Fibroblast of villous mesenchyme (primary cell): ENCODE measurements at regions not wholly inside any gene's neighbourhood (a gene's known extent, or its start where the extent isn't known, plus 50 kb on each side); places are given as distances from the start of the nearest gene placed in this dataset.

Source experiments
- DNase-seq: peaks from one replicate; pipeline ENCODE4 v3.0.0-alpha.2; 2010; ENCODE audit warnings: low read depth
- H3K4me3 ChIP-seq: 2 replicates; pipeline ENCODE4 v1.5.1; 2011; ENCODE audit warnings: low read depth, mild to moderate bottlenecking, low read length
- TF ChIP-seq, protein P1 (sequence below): IDR thresholded peaks from 2 replicates; pipeline ENCODE4 v1.5.1; 2012; ENCODE audit warnings: low read depth, mild to moderate bottlenecking, low read length; ENCODE audit not compliant: insufficient read depth

DNA sequence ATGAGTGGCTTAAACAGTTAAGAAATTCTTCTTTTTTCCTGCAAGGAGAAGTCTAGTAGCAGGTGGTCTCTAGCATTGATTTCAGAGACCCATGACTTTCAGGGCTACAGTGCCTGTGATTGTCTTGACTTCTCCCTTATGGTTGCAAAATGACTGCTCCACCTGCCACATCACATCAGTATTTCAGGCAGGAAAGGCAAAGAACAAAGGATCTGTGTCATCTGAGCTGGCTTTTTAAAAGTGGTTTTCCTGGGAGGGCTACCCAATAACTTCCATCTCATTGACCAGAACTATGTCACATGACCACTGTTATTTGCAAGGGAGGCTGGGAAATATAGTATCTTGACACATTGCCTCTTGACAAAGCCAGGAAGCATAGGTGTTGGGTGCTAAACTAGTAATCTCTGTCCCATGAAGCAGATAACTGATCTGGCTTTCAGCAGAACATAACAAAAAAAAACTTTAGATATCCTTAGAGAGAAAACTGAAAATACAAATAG lies 226.2 kb downstream of the DHX35 start:
- DNase-seq = no peak
- H3K4me3 ChIP-seq = no peak overlapping the region
- TF ChIP-seq, protein P1, sequence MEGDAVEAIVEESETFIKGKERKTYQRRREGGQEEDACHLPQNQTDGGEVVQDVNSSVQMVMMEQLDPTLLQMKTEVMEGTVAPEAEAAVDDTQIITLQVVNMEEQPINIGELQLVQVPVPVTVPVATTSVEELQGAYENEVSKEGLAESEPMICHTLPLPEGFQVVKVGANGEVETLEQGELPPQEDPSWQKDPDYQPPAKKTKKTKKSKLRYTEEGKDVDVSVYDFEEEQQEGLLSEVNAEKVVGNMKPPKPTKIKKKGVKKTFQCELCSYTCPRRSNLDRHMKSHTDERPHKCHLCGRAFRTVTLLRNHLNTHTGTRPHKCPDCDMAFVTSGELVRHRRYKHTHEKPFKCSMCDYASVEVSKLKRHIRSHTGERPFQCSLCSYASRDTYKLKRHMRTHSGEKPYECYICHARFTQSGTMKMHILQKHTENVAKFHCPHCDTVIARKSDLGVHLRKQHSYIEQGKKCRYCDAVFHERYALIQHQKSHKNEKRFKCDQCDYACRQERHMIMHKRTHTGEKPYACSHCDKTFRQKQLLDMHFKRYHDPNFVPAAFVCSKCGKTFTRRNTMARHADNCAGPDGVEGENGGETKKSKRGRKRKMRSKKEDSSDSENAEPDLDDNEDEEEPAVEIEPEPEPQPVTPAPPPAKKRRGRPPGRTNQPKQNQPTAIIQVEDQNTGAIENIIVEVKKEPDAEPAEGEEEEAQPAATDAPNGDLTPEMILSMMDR = no peak

DNA sequence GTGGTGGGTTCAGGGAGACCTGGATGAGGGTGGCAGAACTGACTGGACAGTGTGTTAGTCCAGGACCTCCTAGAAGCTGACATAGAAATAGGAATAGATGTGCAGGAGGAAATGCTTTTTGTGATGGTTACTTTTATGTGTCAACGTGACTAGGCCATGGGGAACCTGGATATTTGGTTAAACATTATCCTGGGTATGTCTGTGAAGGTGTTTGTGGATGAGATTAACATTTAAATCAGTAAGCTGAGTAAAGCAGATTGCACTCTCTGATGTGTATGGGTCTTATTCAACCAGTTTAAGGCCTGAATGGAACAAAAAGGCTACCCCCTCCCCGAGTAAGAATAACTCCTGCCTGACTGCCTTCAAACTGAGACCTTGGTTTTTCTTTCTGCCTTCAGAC lies 219.3 kb downstream of the DHX35 start:
- TF ChIP-seq, protein P1 = no peak
- no peak overlapping the region for H3K4me3 ChIP-seq
- DNase-seq = no peak

DNA sequence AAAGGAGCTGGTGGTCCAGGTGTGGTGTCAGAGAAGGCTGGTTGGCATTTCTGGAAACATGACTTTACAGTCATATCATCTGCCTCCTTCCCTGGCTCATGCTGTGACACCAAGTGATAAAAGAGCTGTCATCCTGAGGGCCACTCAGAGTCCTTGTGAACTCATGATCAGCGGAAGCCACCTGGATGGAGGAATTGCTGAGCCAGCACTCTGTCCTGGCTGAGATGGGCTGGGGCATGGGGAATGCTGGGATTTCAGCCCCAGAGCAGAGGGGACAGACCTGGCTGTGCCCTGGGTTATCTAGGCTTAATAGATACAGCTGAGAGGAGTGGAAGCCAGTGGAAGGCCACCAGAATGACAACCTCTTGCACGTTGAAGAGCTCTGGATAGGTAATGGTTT lies 214.3 kb downstream of the DHX35 start:
- no peak for DNase-seq
- TF ChIP-seq, protein P1 = no peak
- no peak overlapping the region for H3K4me3 ChIP-seq

DNA sequence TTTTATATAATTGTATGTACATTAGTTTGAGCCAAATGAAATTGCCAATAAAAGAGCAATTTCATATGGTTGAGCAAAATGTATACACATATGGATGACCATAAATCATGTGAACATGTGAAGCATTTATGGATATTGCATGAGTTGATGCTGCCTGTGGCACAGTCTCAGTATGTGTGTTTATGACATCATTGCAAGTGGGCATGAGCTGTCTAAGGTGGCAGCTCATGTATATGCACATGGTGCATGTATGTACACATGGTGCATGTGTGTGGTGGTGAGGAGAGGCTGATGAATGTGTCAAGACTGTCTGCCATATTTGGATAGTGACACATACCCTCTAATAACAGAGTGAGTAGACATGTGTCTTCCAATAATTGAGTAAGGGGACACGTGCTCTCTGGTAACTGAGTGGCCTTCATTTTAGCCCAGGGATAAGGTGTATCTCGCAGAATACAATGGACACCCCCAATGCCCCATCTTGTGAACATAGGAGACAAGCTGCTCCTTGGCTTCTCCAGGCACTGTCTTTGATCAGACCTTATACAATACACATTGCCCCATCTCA lies 208.8 kb downstream of the DHX35 start:
- TF ChIP-seq, protein P1 = no peak
- H3K4me3 ChIP-seq = no peak overlapping the region

DNA sequence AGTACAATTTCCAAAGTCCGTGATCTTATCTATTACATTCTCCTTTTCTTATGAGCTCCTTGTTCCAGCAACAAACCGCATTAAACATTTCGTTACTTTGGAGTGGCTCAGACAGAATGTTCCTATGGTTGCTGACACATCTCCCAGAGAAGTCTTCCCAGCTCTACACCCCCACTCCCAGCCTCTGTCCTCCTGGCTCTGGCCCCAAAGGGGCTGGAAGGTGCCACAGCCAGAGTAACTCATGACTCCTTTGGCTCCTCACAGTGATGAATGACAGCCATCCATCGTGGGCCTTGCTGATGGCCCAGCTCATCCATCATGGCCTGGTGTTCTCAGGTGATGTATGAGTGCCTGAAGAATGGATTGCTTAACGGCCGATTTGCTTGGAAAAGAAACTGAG lies 203.0 kb downstream of the DHX35 start:
- TF ChIP-seq, protein P1 = no peak
- DNase-seq = no peak
- no peak overlapping the region for H3K4me3 ChIP-seq

More for the DNA sequence above, 208.8 kb downstream of the DHX35 start:
- DNase-seq = no peak

DNA sequence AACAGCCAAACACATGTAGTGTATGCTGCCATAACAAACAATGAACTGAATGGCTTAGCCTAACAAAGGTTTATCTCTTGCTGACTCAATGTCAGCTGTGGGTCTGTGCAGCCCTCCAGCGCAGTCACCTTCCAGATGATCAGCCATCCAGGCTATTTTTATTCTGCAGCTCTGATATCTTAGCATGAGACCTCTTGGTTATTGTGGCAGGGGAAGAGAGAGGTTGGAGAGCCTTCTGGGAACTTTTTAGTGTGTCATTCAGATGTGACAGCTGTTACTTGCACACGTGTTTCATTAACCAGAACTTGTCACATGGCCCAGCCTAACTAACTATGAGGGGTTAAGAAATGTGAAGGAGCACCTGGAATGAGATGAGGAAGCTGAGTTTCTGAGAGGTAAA lies 202.5 kb downstream of the DHX35 start:
- TF ChIP-seq, protein P1 = no peak
- DNase-seq = no peak
- no peak overlapping the region for H3K4me3 ChIP-seq

DNA sequence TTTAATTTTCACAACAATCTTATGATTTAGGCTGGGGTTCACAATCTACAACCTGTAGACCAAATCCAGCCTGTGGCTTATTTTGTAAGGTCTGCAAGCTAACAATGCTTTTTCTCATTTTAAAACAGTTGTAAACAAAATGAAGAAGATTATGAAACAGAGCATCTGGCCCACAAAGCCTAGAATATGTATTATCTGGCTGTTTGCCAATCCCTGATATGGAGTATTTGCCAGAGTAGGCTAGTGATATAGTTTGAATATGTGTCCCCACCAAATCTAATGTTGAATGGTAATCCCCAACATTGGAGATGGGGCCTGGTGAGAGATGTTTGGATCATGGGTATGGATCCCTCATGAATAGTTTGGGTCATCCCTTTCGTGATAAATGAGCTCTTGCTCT lies 201.8 kb downstream of the DHX35 start:
- no peak for DNase-seq
- H3K4me3 ChIP-seq = no peak overlapping the region
- TF ChIP-seq, protein P1 = no peak
